ENCODE measurements at regions not wholly inside any gene's neighbourhood (a gene's known extent, or its start where the extent isn't known, plus 50 kb on each side); places are given as distances from the start of the nearest gene placed in this dataset.

GRCh38 chr11:69869311-69869939, 50.2 kb upstream of the FGF3 start:
- no peaks in the 10 kb centered on the region for H3F3A ChIP-seq (ENCODE audit: insufficient read depth)
- no peak for TF ChIP-seq CTCF (IDR thresholded peaks at IDR 0.05; ENCODE audit: insufficient read depth, low read length, poor library complexity, severe bottlenecking)
- no peak for TF ChIP-seq EZH2phosphoT487 (conservative IDR thresholded peaks at IDR 0.05; ENCODE audit: low read length)

GRCh38 chr11:69870766-69871165, 51.5 kb upstream of the FGF3 start:
- Histone ChIP-seq H3K4me2 (ENCODE audit: low read depth, low read length, poor library complexity, severe bottlenecking) (no peak overlapping the region), H3K36me3 (ENCODE audit: low read length) (no peaks in the 10 kb centered on the region), H3K9me3 (ENCODE audit: insufficient read depth, low read length) (no peaks in the 10 kb centered on the region), H3K9ac (ENCODE audit: low read length) (no peak overlapping the region), H3K79me2 (ENCODE audit: insufficient read depth, low read length) (no peaks in the 10 kb centered on the region), H3F3A (ENCODE audit: insufficient read depth) (no peaks in the 10 kb centered on the region), H3K27ac (ENCODE audit: low read depth, low read length) (no peak overlapping the region), H3K4me3 (ENCODE audit: insufficient read depth, low read length, poor library complexity, severe bottlenecking) (no peak overlapping the region), H3K27me3 (ENCODE audit: low read length) (no peaks in the 10 kb centered on the region; the same call in 1 of the 2 replicates), H4K20me1 (ENCODE audit: low read depth, low read length) (no peaks in the 10 kb centered on the region), H3K9me2 (replicated peaks; ENCODE audit: insufficient read depth, low read length) (no peaks in the 10 kb centered on the region), H2AFZ (ENCODE audit: low read depth, low read length, severe bottlenecking) (no peak overlapping the region)
- TF ChIP-seq CTCF (IDR thresholded peaks at IDR 0.05; ENCODE audit: insufficient read depth, low read length, poor library complexity, severe bottlenecking) (no peak), EZH2phosphoT487 (conservative IDR thresholded peaks at IDR 0.05; ENCODE audit: low read length) (no peak)

More at GRCh38 chr11:69869311-69869939, 50.2 kb upstream of the FGF3 start:
- H3K27me3 ChIP-seq (ENCODE audit: low read length) = no peaks in the 10 kb centered on the region; the same call in 1 of the 2 replicates
- H3K4me2 ChIP-seq (ENCODE audit: low read depth, low read length, poor library complexity, severe bottlenecking) = no peak overlapping the region
- no peaks in the 10 kb centered on the region for H3K9me2 ChIP-seq (replicated peaks; ENCODE audit: insufficient read depth, low read length)
- H3K9ac ChIP-seq (ENCODE audit: low read length) = no peak overlapping the region
- no peak overlapping the region for H3K4me3 ChIP-seq (ENCODE audit: insufficient read depth, low read length, poor library complexity, severe bottlenecking)
- H3K27ac ChIP-seq (ENCODE audit: low read depth, low read length) = no peak overlapping the region
- H2AFZ ChIP-seq (ENCODE audit: low read depth, low read length, severe bottlenecking) = no peak overlapping the region
- H3K79me2 ChIP-seq (ENCODE audit: insufficient read depth, low read length) = no peaks in the 10 kb centered on the region
- H3K36me3 ChIP-seq (ENCODE audit: low read length) = no peaks in the 10 kb centered on the region
- H4K20me1 ChIP-seq (ENCODE audit: low read depth, low read length) = no peaks in the 10 kb centered on the region
- H3K9me3 ChIP-seq (ENCODE audit: insufficient read depth, low read length) = no peaks in the 10 kb centered on the region

- no peak overlapping the region for H3K27ac ChIP-seq (ENCODE audit: low read depth, low read length)
- H3K27me3 ChIP-seq (ENCODE audit: low read length) = no peaks in the 10 kb centered on the region; the same call in 1 of the 2 replicates
- no peaks in the 10 kb centered on the region for H3K79me2 ChIP-seq (ENCODE audit: insufficient read depth, low read length)
- no peak overlapping the region for H3K4me2 ChIP-seq (ENCODE audit: low read depth, low read length, poor library complexity, severe bottlenecking)
- H3K9me3 ChIP-seq (ENCODE audit: insufficient read depth, low read length) = no peaks in the 10 kb centered on the region
- no peaks in the 10 kb centered on the region for H3K36me3 ChIP-seq (ENCODE audit: low read length)
- no peak overlapping the region for H3K4me3 ChIP-seq (ENCODE audit: insufficient read depth, low read length, poor library complexity, severe bottlenecking)
- H3K9me2 ChIP-seq (replicated peaks; ENCODE audit: insufficient read depth, low read length) = no peaks in the 10 kb centered on the region
- H4K20me1 ChIP-seq (ENCODE audit: low read depth, low read length) = no peaks in the 10 kb centered on the region
- H2AFZ ChIP-seq (ENCODE audit: low read depth, low read length, severe bottlenecking) = no peak overlapping the region
- H3K9ac ChIP-seq (ENCODE audit: low read length) = no peak overlapping the region
- H3F3A ChIP-seq (ENCODE audit: insufficient read depth) = no peaks in the 10 kb centered on the region
- TF ChIP-seq EZH2phosphoT487 (conservative IDR thresholded peaks at IDR 0.05; ENCODE audit: low read length) (no peak), CTCF (IDR thresholded peaks at IDR 0.05; ENCODE audit: insufficient read depth, low read length, poor library complexity, severe bottlenecking) (no peak)
These were observed 54.2 kb upstream of the FGF3 start for GRCh38 chr11:69873166-69874077.
